Fibroblast of skin of abdomen (primary cell): ENCODE measurements at regions not wholly inside any gene's neighbourhood (a gene's known extent, or its start where the extent isn't known, plus 50 kb on each side); places are given as distances from the start of the nearest gene placed in this dataset.

ENCODE experiments used
- DNase-seq: peaks from one replicate; pipeline ENCODE4 v3.0.0-alpha.2; 2013

GRCh38 chr14:51552275-51552674, 99.4 kb upstream of the FRMD6 start:
- DNase-seq = no peak

GRCh38 chr14:51552768-51553404, 98.8 kb upstream of the FRMD6 start:
- DNase-seq = no peak

- DNase-seq = peak; percentile 96
Measured at GRCh38 chr14:51554339-51554920, 97.3 kb upstream of the FRMD6 start.

GRCh38 chr14:51554953-51555352, 96.8 kb upstream of the FRMD6 start:
- DNase-seq = peak; percentile 66

- no peak for DNase-seq
Measured at GRCh38 chr14:51561141-51561540, 90.6 kb upstream of the FRMD6 start.

GRCh38 chr14:51562816-51563215, 88.9 kb upstream of the FRMD6 start:
- peak; percentile 39 for DNase-seq

GRCh38 chr14:51563560-51563959, 88.2 kb upstream of the FRMD6 start:
- DNase-seq = no peak

GRCh38 chr14:51564460-51564859, 87.2 kb upstream of the FRMD6 start:
- no peak for DNase-seq

GRCh38 chr14:51564986-51565604, 86.6 kb upstream of the FRMD6 start:
- DNase-seq = no peak

- DNase-seq = no peak
Measured at GRCh38 chr14:51566831-51567582, 84.7 kb upstream of the FRMD6 start.

- DNase-seq = no peak
Measured at GRCh38 chr14:51568366-51568765, 83.3 kb upstream of the FRMD6 start.

GRCh38 chr14:51573607-51574006, 78.1 kb upstream of the FRMD6 start:
- DNase-seq = no peak

- DNase-seq = no peak
Measured at GRCh38 chr14:51574009-51574408, 77.7 kb upstream of the FRMD6 start.

- DNase-seq = peak; percentile 48
Measured at GRCh38 chr14:51575349-51576116, 76.2 kb upstream of the FRMD6 start.

- peak; percentile 76 for DNase-seq
Measured at GRCh38 chr14:51576117-51576430, 75.6 kb upstream of the FRMD6 start.

- DNase-seq = peak; percentile 40
Measured at GRCh38 chr14:51576879-51577278, 74.8 kb upstream of the FRMD6 start.

GRCh38 chr14:51578853-51579252, 72.9 kb upstream of the FRMD6 start:
- DNase-seq = no peak

- peak; percentile 82 for DNase-seq
Measured at GRCh38 chr14:51581017-51581881, 70.5 kb upstream of the FRMD6 start.

- DNase-seq = no peak
Measured at GRCh38 chr14:51582437-51582836, 69.3 kb upstream of the FRMD6 start.

- DNase-seq = no peak
Measured at GRCh38 chr14:51585055-51585454, 66.7 kb upstream of the FRMD6 start.

GRCh38 chr14:51592836-51593235, 58.9 kb upstream of the FRMD6 start:
- DNase-seq = no peak

GRCh38 chr14:51593397-51593796, 58.3 kb upstream of the FRMD6 start:
- DNase-seq = no peak
